ENCODE measurements at regions not wholly inside any gene's neighbourhood (a gene's known extent, or its start where the extent isn't known, plus 50 kb on each side); places are given as distances from the start of the nearest gene placed in this dataset.
"Not testable (repeated sequence)": the region's sequence is repeated elsewhere in the genome, so short reads cannot be mapped to it uniquely, and the experiment has no call there.

GRCh38 chr2:144780983-144781382 lies 261.1 kb upstream of the ZEB2 start:
- TF ChIP-seq, protein P1, sequence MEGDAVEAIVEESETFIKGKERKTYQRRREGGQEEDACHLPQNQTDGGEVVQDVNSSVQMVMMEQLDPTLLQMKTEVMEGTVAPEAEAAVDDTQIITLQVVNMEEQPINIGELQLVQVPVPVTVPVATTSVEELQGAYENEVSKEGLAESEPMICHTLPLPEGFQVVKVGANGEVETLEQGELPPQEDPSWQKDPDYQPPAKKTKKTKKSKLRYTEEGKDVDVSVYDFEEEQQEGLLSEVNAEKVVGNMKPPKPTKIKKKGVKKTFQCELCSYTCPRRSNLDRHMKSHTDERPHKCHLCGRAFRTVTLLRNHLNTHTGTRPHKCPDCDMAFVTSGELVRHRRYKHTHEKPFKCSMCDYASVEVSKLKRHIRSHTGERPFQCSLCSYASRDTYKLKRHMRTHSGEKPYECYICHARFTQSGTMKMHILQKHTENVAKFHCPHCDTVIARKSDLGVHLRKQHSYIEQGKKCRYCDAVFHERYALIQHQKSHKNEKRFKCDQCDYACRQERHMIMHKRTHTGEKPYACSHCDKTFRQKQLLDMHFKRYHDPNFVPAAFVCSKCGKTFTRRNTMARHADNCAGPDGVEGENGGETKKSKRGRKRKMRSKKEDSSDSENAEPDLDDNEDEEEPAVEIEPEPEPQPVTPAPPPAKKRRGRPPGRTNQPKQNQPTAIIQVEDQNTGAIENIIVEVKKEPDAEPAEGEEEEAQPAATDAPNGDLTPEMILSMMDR (IDR thresholded peaks at IDR 0.05), result no peak
- no peak for ATAC-seq (ENCODE audit: low FRiP score)

DNA sequence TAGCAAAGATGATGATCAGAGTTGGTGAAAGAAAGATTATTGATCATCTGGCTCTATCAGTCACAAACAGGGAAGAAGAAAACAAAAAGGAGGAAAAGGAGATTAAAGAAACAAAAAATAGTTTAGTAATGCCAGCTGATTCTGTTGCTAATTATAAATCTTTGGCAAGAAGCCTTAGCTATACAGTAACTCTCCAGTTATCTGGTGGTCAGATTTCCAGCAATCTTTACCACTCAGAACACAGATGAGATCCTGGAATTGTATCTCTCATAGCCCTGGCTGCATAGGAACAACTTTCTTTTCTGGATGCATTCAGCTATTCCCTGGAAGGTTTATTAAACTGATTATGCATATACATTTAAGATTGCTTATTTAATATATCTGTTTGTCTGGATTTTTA lies 256.8 kb upstream of the ZEB2 start:
- TF ChIP-seq, protein P1 (IDR thresholded peaks at IDR 0.05), result no peak
- no peak for DNase-seq (ENCODE audit: low spot score)
- ATAC-seq (ENCODE audit: low FRiP score), result no peak

More at GRCh38 chr2:144780983-144781382, 261.1 kb upstream of the ZEB2 start:
- DNase-seq (ENCODE audit: low spot score), result no peak

GRCh38 chr2:144774809-144775208 lies 254.9 kb upstream of the ZEB2 start:
- TF ChIP-seq, protein P1 (IDR thresholded peaks at IDR 0.05), result no peak
- ATAC-seq (ENCODE audit: low FRiP score), result no peak
- no peak for DNase-seq (ENCODE audit: low spot score)

DNA sequence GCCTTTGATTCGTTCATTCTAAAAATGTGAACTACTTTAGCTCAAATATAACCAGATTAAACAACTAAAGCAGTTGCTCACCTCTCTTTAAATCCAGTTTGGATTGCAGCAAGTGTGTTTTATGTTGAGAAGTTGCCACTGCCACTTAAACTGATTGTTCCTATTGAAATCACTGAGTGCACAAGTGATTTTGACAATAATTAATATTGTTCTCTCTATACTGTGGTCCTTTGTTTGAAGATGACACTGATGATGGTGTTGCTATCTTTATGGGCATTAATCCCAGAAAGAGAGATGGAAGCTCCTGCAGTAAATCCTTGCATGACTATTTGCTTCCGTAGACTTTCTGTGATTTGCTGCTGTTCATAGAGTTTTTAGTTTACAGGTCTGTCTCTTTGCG lies 251.4 kb upstream of the ZEB2 start:
- DNase-seq (ENCODE audit: low spot score), result no peak
- TF ChIP-seq, protein P1 (IDR thresholded peaks at IDR 0.05), result no peak
- ATAC-seq (ENCODE audit: low FRiP score), result no peak

- TF ChIP-seq, protein P1 (IDR thresholded peaks at IDR 0.05), result no peak
- DNase-seq (ENCODE audit: low spot score) (no peak), ATAC-seq (ENCODE audit: low FRiP score) (no peak)
Observed at GRCh38 chr2:144770616-144771230, 250.8 kb upstream of the ZEB2 start.

DNA sequence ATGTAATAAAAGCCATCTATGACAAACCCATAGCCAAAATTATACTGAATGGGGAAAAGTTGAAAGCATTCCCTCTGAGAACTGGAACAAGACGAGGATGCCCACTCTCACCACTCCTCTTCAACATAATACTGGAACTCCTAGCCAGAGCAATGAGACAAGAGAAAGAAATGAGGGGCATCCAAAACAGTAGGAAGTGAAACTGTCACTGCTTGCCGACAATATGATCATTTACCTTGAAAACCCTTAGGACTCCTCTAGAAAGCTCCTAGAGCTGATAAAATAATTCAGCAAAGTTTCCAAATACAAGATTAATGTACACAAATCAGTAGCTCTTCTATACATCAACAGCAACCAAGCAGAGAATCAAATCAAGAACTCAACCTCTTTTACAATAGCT lies 241.0 kb upstream of the ZEB2 start:
- not testable (repeated sequence) for ATAC-seq (ENCODE audit: low FRiP score); DNase-seq (ENCODE audit: low spot score)

DNA sequence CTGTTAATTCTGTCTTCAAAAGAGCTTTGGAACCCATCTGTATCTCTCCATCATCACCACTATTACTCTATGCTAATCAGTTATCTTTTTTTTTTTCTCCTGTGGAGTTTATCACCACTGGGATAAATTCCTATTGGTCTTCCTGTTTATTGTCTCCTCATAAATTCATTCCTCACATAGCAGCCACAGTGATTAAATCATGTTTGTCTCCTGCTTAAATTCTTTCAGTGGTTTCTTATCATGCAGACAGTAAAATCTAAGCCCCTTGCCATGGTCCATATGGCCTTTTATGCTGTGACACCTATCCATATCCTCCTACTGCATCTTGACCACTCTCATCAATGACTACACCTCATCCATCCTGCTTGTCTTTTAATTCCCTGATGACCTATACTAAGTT lies 239.8 kb upstream of the ZEB2 start:
- no peak for ATAC-seq (ENCODE audit: low FRiP score)
- TF ChIP-seq, protein P1 (IDR thresholded peaks at IDR 0.05), result no peak
- DNase-seq (ENCODE audit: low spot score), result no peak

DNA sequence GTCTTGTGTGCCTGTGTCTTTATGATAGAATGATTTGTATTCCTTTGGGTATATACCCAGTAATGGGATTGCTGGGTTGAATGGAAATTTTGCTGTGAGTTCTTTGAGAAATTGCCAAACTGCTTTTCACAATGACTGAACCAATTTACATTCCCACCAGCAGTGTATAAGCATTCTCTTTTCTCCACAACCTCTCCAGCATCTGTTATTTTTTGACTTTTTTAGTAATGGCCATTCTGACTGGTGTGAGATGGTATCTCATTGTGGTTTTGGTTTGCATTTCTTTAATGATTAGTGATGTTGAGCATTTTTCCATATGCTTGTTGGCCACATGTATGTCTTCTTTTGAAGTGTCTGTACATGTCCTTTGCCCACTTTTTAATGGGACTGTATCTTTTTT lies 238.3 kb upstream of the ZEB2 start:
- not testable (repeated sequence) for ATAC-seq (ENCODE audit: low FRiP score); DNase-seq (ENCODE audit: low spot score)

Measured in omental fat pad (tissue), 3 donors.